ENCODE measurements at regions not wholly inside any gene's neighbourhood (a gene's known extent, or its start where the extent isn't known, plus 50 kb on each side); places are given as distances from the start of the nearest gene placed in this dataset.

GRCh38 chr10:49457686-49458085 lies 61.8 kb upstream of the DRGX start (continued):
- no peak for TF ChIP-seq CUX1 (IDR thresholded peaks at IDR 0.05; ENCODE audit: insufficient replicate concordance, low read depth, low read length)

DNA sequence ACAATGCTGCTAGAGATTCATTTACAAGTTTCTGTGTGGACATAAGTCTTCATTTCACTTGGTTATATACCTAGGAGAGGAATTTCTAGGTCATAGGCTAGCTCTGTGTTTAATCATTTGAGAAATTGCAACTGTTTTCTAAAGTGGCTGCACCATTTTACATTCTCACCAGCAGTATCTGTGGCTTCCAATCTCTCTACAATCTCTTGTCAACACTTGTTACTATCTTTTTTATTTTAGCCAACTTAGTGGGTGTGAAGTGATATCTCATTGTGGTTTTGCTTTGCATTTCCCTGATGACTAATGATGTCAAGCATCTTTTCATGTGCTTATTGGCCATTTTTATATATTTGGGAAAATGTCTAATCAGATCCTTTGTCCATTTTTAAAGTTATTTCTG lies 53.0 kb upstream of the DRGX start:
- ATAC-seq (no peak), DNase-seq (ENCODE audit: low read depth, low spot score) (no peak), FAIRE-seq (peak; percentile 75)
- Histone ChIP-seq H3K4me2 (ENCODE audit: control insufficient read depth, insufficient read depth) (no peak overlapping the region), H3K36me3 (ENCODE audit: control insufficient read depth in 2 of 2, insufficient read depth in 2 of 2, low read length in 1 of 2) (no peaks in the 10 kb centered on the region), H3K27me3 (replicated peaks in 1 of 2; ENCODE audit: control insufficient read depth in 2 of 2, insufficient read depth in 2 of 2, low read length in 1 of 2) (no peaks in the 10 kb centered on the region), H3K9ac (ENCODE audit: control insufficient read depth, insufficient read depth, low read length) (no peak overlapping the region), H3K4me1 (ENCODE audit: control insufficient read depth, insufficient read depth, low read length) (no peaks in the 10 kb centered on the region), H2AFZ (ENCODE audit: control insufficient read depth, low read depth, low read length) (no peak overlapping the region), H3K9me3 (replicated peaks; ENCODE audit: control insufficient read depth, insufficient read depth, low read length) (no peaks in the 10 kb centered on the region; the same call in 2 of the 3 replicates), H4K20me1 (ENCODE audit: control insufficient read depth, insufficient read depth) (no peaks in the 10 kb centered on the region), H3K27ac (ENCODE audit: control insufficient read depth, insufficient read depth) (no peak overlapping the region), H3K4me3 (no peak overlapping the region), H3K79me2 (ENCODE audit: control insufficient read depth, insufficient read depth, low read length) (no peaks in the 10 kb centered on the region)
- BruUV-seq (replicated peaks), result no TSS peak
- intact Hi-C loops (cut with micrococcal nuclease; ENCODE audit: unreplicated experiment) (no loop called here), in situ Hi-C loops (cut with MboI) (no loop called here)
- RAD21 ChIA-PET (ENCODE audit: unreplicated experiment), result interaction anchor here (0.6 kb wide), 1 partner anchor 849 kb away, joined by 3 read pairs; no protein-coding TSS in a partner anchor
- POLR2A ChIA-PET, result interaction anchor here (0.7 kb wide), 1 partner anchor 149 kb away, joined by 3 read pairs; no protein-coding TSS in a partner anchor
- CTCF ChIA-PET, result interaction anchor here (1.5 kb wide), 1 partner anchor 171 kb away, joined by 3 read pairs; no protein-coding TSS in a partner anchor
- SMC1A ChIA-PET (ENCODE audit: uncharacterized antibody, unreplicated experiment), result no interaction called here
- TF ChIP-seq POLR2AphosphoS2 (IDR thresholded peaks at IDR 0.05; ENCODE audit: low read depth, low read length), result no peak
- TF ChIP-seq CEBPB (IDR thresholded peaks at IDR 0.05; ENCODE audit: borderline replicate concordance in 1 of 2, low read depth in 2 of 2, low read length in 2 of 2), result no peak
- TF ChIP-seq NFXL1 (IDR thresholded peaks at IDR 0.05; ENCODE audit: borderline replicate concordance), result no peak
- no peak for TF ChIP-seq BRCA1 (IDR thresholded peaks at IDR 0.05; ENCODE audit: low read depth, low read length)
- no peak for TF ChIP-seq KLF5 (IDR thresholded peaks at IDR 0.05; ENCODE audit: partially characterized antibody)
- TF ChIP-seq RELB (IDR thresholded peaks at IDR 0.05; ENCODE audit: low read depth), result no peak
- TF ChIP-seq NR2C1 (IDR thresholded peaks at IDR 0.05), result no peak
- TF ChIP-seq ZNF217 (IDR thresholded peaks at IDR 0.05), result no peak
- no peak for TF ChIP-seq USF1 (IDR thresholded peaks at IDR 0.05; ENCODE audit: borderline replicate concordance, extremely low read length, insufficient read depth, low read depth, low read length)
- no peak for TF ChIP-seq IRF5 (IDR thresholded peaks at IDR 0.05; ENCODE audit: borderline replicate concordance)
- TF ChIP-seq RAD51 (IDR thresholded peaks at IDR 0.05), result no peak
- TF ChIP-seq IKZF1 (conservative IDR thresholded peaks at IDR 0.05), result no peak
- TF ChIP-seq SIX5 (IDR thresholded peaks at IDR 0.05; ENCODE audit: low read depth, low read length, severe bottlenecking), result no peak
- TF ChIP-seq SMAD5 (IDR thresholded peaks at IDR 0.05; ENCODE audit: low read depth), result no peak

Data from GM12878 (cell line).